Peyer's patch (tissue), 4 donors: ENCODE measurements at regions not wholly inside any gene's neighbourhood (a gene's known extent, or its start where the extent isn't known, plus 50 kb on each side); places are given as distances from the start of the nearest gene placed in this dataset.

Experiments
- DNase-seq, 3 donors: peaks; one replicate each; pipeline ENCODE4 v3.0.0-alpha.2; 2017 to 2019
- H3K27ac ChIP-seq, 4 donors: fragments of 200-600 bp; sonication (generic); one replicate each; pipeline ENCODE4 v1.5.1; 2016 to 2019
- H3K27me3 ChIP-seq, 2 donors: fragments of 200-600 bp; sonication (generic); one replicate each; pipeline ENCODE4 v1.5.1; 2019
- H3K36me3 ChIP-seq, 3 donors: fragments of 200-600 bp; sonication (generic); one replicate each; pipeline ENCODE4 v1.5.1; 2016 to 2019
- H3K4me1 ChIP-seq, 4 donors: fragments of 200-600 bp; sonication (generic); one replicate each; pipeline ENCODE4 v1.5.1; 2016 to 2019
- H3K4me3 ChIP-seq, 4 donors: fragments of 200-600 bp; sonication (generic); 1 replicate in 3 of 4; 2 replicates in 1 of 4; pipeline ENCODE4 v1.5.1; 2016 to 2019; ENCODE audit warnings: mild to moderate bottlenecking in 1 of 4
- H3K9me3 ChIP-seq, 4 donors: fragments of 200-600 bp; sonication (generic); one replicate each; pipeline ENCODE4 v1.5.1; 2016 to 2019; ENCODE audit warnings: mild to moderate bottlenecking in 1 of 4
- CTCF ChIP-seq, 6 experiments: fragments of 450-650 bp in 4 of 6; fragments of 200-600 bp in 2 of 6; sonication (generic) in 1 of 6; IDR thresholded peaks; one replicate each; pipeline ENCODE4 v1.5.1; 2017 to 2019; ENCODE audit warnings: antibody characterized with exemption in 6 of 6, mild to moderate bottlenecking in 3 of 6, moderate library complexity in 1 of 6
- POLR2A ChIP-seq, 2 donors: fragments of 450-650 bp; IDR thresholded peaks; one replicate each; pipeline ENCODE4 v1.5.1; 2017; ENCODE audit warnings: antibody characterized with exemption in 2 of 2, mild to moderate bottlenecking in 2 of 2, moderate library complexity in 2 of 2

- no peak overlapping the region for H3K4me3 ChIP-seq
- no peaks in the 10 kb centered on the region for H3K36me3 ChIP-seq
- no peak for DNase-seq
- no peak overlapping the region for H3K27ac ChIP-seq
- H3K9me3 ChIP-seq = no peaks in the 10 kb centered on the region
- TF ChIP-seq CTCF (IDR thresholded peaks at IDR 0.05) = no peak
- no peak for TF ChIP-seq POLR2A (IDR thresholded peaks at IDR 0.05)
- no peaks in the 10 kb centered on the region for H3K4me1 ChIP-seq
- H3K27me3 ChIP-seq = no peaks in the 10 kb centered on the region
Observed at GRCh38 chr18:54710900-54711281, 117.4 kb upstream of the RAB27B start.

GRCh38 chr18:54712306-54712705 lies 116.0 kb upstream of the RAB27B start:
- TF ChIP-seq CTCF (IDR thresholded peaks at IDR 0.05) (no peak), POLR2A (IDR thresholded peaks at IDR 0.05) (no peak)
- Histone ChIP-seq H3K27ac (no peak overlapping the region), H3K27me3 (no peaks in the 10 kb centered on the region)

GRCh38 chr18:54712758-54713157 lies 115.5 kb upstream of the RAB27B start:
- no peak overlapping the region for H3K27ac ChIP-seq
- no peak for DNase-seq
- TF ChIP-seq CTCF (IDR thresholded peaks at IDR 0.05) (peak in 2 of 6 experiments; percentile 5 to 15), POLR2A (IDR thresholded peaks at IDR 0.05) (no peak)

More at GRCh38 chr18:54712306-54712705, 116.0 kb upstream of the RAB27B start:
- DNase-seq = peak in 1 of 3 donors; percentile 51
- H3K36me3 ChIP-seq = no peaks in the 10 kb centered on the region
- H3K4me1 ChIP-seq = no peaks in the 10 kb centered on the region
- no peak overlapping the region for H3K4me3 ChIP-seq
- H3K9me3 ChIP-seq = no peaks in the 10 kb centered on the region

DNA sequence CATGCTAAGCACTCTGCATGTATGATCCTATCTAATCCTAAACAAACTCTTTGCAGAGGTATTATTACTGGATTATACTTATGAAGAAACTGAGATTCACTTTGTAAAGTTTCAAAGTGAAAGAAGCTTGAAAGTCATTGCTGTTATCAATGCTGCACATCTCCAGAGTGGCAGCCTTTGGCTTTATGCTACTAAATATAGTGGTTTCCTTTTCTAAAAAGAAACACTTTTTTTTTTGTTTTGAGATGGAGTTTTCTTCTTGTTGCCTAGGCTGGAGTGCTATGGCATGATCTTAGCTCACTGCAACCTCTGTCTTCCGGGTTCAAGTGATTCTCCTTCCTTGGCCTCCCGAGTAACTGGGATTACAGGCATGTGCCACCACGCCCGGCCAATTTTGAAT lies 114.9 kb upstream of the RAB27B start:
- DNase-seq = no peak
- Histone ChIP-seq H3K4me3 (no peak overlapping the region), H3K36me3 (no peaks in the 10 kb centered on the region), H3K4me1 (no peaks in the 10 kb centered on the region), H3K27ac (no peak overlapping the region), H3K27me3 (no peaks in the 10 kb centered on the region), H3K9me3 (no peaks in the 10 kb centered on the region)
- TF ChIP-seq POLR2A (IDR thresholded peaks at IDR 0.05) (no peak), CTCF (IDR thresholded peaks at IDR 0.05) (no peak)

More at GRCh38 chr18:54712758-54713157, 115.5 kb upstream of the RAB27B start:
- H3K4me1 ChIP-seq = no peaks in the 10 kb centered on the region
- H3K4me3 ChIP-seq = no peak overlapping the region
- H3K27me3 ChIP-seq = no peaks in the 10 kb centered on the region
- no peaks in the 10 kb centered on the region for H3K9me3 ChIP-seq
- H3K36me3 ChIP-seq = no peaks in the 10 kb centered on the region

DNA sequence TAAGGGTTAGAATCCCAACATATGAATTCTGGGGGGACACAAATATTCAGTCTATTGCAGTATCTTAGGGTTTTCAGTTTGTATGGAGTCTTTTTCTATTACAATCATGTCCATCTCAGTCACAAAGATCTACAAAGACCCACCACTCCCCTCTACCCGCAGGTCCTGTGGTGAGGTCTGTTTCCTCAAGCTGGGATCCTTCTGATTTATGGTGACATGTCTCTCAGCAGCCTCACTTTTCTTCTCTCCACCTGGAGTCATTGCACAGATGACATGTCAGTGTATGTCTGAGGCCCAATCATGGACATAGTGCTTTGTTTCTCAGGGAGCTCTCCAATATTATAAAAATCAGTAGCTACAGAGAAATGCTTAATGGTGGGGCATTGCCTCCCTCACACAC lies 113.4 kb upstream of the RAB27B start:
- H3K36me3 ChIP-seq = no peaks in the 10 kb centered on the region
- no peaks in the 10 kb centered on the region for H3K9me3 ChIP-seq
- TF ChIP-seq CTCF (IDR thresholded peaks at IDR 0.05) (no peak), POLR2A (IDR thresholded peaks at IDR 0.05) (no peak)
- DNase-seq = no peak
- no peak overlapping the region for H3K27ac ChIP-seq
- no peak overlapping the region for H3K4me3 ChIP-seq
- H3K27me3 ChIP-seq = no peaks in the 10 kb centered on the region
- no peaks in the 10 kb centered on the region for H3K4me1 ChIP-seq

GRCh38 chr18:54716586-54716985 lies 111.7 kb upstream of the RAB27B start:
- H3K4me3 ChIP-seq = no peak overlapping the region
- no peaks in the 10 kb centered on the region for H3K27me3 ChIP-seq
- H3K36me3 ChIP-seq = no peaks in the 10 kb centered on the region
- H3K4me1 ChIP-seq = no peaks in the 10 kb centered on the region
- no peak overlapping the region for H3K27ac ChIP-seq
- TF ChIP-seq CTCF (IDR thresholded peaks at IDR 0.05) = no peak
- TF ChIP-seq POLR2A (IDR thresholded peaks at IDR 0.05) = no peak
- no peak for DNase-seq
- no peaks in the 10 kb centered on the region for H3K9me3 ChIP-seq
